Panc1 (cell line): ENCODE measurements at regions not wholly inside any gene's neighbourhood (a gene's known extent, or its start where the extent isn't known, plus 50 kb on each side); places are given as distances from the start of the nearest gene placed in this dataset.

ENCODE experiments used
- REST ChIP-seq, 2 experiments: IDR thresholded peaks; 2 replicates each; pipeline ENCODE4 v1.6.1; 2011 to 2012; ENCODE audit warnings: low read depth in 2 of 2, control low read depth in 1 of 2, low read length in 1 of 2, mild to moderate bottlenecking in 1 of 2, moderate library complexity in 1 of 2; ENCODE audit not compliant: insufficient read depth in 1 of 2
- SIN3A ChIP-seq: IDR thresholded peaks from 2 replicates; pipeline ENCODE4 v1.6.1; 2012; ENCODE audit warnings: low read depth, mild to moderate bottlenecking, low read length, moderate library complexity, borderline replicate concordance; ENCODE audit not compliant: insufficient read depth
- TF ChIP-seq, protein P1 (sequence below): fragments of 450-650 bp; IDR thresholded peaks from 2 replicates; pipeline ENCODE4 v1.5.1; 2017; ENCODE audit warnings: mild to moderate bottlenecking

GRCh38 chr13:77470986-77471385 is 64.5 kb upstream of the SCEL start:
- no peak for TF ChIP-seq REST (IDR thresholded peaks at IDR 0.05; ENCODE audit: insufficient read depth in 1 of 2, low read depth in 2 of 2, low read length in 1 of 2)
- TF ChIP-seq, protein P1, sequence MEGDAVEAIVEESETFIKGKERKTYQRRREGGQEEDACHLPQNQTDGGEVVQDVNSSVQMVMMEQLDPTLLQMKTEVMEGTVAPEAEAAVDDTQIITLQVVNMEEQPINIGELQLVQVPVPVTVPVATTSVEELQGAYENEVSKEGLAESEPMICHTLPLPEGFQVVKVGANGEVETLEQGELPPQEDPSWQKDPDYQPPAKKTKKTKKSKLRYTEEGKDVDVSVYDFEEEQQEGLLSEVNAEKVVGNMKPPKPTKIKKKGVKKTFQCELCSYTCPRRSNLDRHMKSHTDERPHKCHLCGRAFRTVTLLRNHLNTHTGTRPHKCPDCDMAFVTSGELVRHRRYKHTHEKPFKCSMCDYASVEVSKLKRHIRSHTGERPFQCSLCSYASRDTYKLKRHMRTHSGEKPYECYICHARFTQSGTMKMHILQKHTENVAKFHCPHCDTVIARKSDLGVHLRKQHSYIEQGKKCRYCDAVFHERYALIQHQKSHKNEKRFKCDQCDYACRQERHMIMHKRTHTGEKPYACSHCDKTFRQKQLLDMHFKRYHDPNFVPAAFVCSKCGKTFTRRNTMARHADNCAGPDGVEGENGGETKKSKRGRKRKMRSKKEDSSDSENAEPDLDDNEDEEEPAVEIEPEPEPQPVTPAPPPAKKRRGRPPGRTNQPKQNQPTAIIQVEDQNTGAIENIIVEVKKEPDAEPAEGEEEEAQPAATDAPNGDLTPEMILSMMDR: no peak
- no peak for TF ChIP-seq SIN3A
